Thyroid gland (tissue), 4 donors: ENCODE measurements at regions not wholly inside any gene's neighbourhood (a gene's known extent, or its start where the extent isn't known, plus 50 kb on each side); places are given as distances from the start of the nearest gene placed in this dataset.
A peak's percentile ranks its signal among the peaks of the same experiment; 100 is the strongest.

Experiments
- CTCF ChIP-seq, 6 experiments: fragments of 200-600 bp in 3 of 6; fragments of 450-650 bp in 3 of 6; sonication (generic) in 3 of 6; IDR thresholded peaks; one replicate each; pipeline ENCODE4 v1.5.1; 2016 to 2019; ENCODE audit warnings: antibody characterized with exemption in 6 of 6, mild to moderate bottlenecking in 2 of 6, inconsistent platforms in 1 of 6, moderate library complexity in 1 of 6
- POLR2A ChIP-seq, 2 donors: fragments of 450-650 bp; IDR thresholded peaks; one replicate each; pipeline ENCODE4 v1.6.1; 2017; ENCODE audit warnings: antibody characterized with exemption in 2 of 2, mild to moderate bottlenecking in 2 of 2, moderate library complexity in 1 of 2

- TF ChIP-seq POLR2A (IDR thresholded peaks at IDR 0.05): no peak
- TF ChIP-seq CTCF (IDR thresholded peaks at IDR 0.05): peak in 3 of 6 experiments; percentile 29 to 62 (median 35)
Measured at GRCh38 chr13:74040200-74040599, 94.0 kb downstream of the KLF12 start.
